Esophagus squamous epithelium (tissue), 4 donors: ENCODE measurements at regions not wholly inside any gene's neighbourhood (a gene's known extent, or its start where the extent isn't known, plus 50 kb on each side); places are given as distances from the start of the nearest gene placed in this dataset.

ENCODE experiments used
- POLR2A ChIP-seq, 4 donors: fragments of 450-650 bp; IDR thresholded peaks; one replicate each; pipeline ENCODE4 v1.6.1; 2017; ENCODE audit warnings: antibody characterized with exemption in 4 of 4, mild to moderate bottlenecking in 4 of 4, moderate library complexity in 3 of 4
- TF ChIP-seq, protein P1 (sequence below), 6 experiments: fragments of 450-650 bp in 4 of 6; fragments of 200-600 bp in 2 of 6; sonication (generic) in 2 of 6; IDR thresholded peaks; one replicate each; pipeline ENCODE4 v1.5.1; 2016 to 2019; ENCODE audit warnings: antibody characterized with exemption in 6 of 6, mild to moderate bottlenecking in 4 of 6, moderate library complexity in 4 of 6

DNA sequence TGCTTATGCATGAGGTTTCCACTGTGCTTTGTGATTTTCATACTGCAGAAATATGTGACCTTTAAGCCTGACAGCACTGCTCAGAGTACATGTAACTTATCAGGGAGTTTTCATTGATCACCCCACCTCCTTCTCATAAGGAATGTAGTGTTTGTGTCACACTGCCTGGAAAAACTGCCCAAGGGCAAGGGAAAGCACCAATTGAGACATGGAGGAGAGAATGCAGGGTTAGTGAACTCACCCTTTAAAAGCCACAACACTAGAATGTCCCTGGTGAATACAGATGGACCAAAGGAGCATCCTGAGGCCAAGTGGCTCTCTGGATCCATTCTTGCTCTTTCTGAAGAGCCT lies 147.2 kb upstream of the SPATS2L start:
- TF ChIP-seq, protein P1, sequence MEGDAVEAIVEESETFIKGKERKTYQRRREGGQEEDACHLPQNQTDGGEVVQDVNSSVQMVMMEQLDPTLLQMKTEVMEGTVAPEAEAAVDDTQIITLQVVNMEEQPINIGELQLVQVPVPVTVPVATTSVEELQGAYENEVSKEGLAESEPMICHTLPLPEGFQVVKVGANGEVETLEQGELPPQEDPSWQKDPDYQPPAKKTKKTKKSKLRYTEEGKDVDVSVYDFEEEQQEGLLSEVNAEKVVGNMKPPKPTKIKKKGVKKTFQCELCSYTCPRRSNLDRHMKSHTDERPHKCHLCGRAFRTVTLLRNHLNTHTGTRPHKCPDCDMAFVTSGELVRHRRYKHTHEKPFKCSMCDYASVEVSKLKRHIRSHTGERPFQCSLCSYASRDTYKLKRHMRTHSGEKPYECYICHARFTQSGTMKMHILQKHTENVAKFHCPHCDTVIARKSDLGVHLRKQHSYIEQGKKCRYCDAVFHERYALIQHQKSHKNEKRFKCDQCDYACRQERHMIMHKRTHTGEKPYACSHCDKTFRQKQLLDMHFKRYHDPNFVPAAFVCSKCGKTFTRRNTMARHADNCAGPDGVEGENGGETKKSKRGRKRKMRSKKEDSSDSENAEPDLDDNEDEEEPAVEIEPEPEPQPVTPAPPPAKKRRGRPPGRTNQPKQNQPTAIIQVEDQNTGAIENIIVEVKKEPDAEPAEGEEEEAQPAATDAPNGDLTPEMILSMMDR (IDR thresholded peaks at IDR 0.05) = no peak
- TF ChIP-seq POLR2A (IDR thresholded peaks at IDR 0.05) = no peak
